ENCODE measurements at regions not wholly inside any gene's neighbourhood (a gene's known extent, or its start where the extent isn't known, plus 50 kb on each side); places are given as distances from the start of the nearest gene placed in this dataset.

DNA sequence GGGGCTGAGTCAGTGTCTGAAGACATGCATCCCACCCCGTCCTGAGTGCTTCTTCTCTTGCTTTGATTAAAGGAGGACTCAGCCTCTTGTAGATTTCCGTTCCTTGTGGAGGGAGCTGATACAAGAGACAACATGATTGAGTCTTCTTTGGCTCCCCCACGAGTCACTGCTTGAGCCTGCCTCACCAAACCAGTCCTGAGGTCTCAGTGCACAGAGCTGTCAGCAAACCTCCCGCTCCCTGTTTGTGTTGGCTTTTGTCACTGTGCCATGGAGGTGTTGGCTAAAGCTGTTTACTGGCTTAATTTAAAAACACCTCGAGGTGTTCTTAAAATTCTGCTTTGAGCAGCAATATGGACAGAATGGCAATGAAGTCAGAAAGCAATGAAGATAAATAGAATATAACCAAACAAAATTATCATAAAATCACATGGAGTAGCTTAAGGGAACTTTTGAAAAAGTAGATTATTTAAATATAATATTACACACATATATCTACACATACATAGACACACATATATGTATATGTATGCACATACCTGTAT lies 234.1 kb upstream of the ANKRD55 start:
- H3K4me3 ChIP-seq (ENCODE audit: low read length) = no peak overlapping the region
- H3K9me2 ChIP-seq (ENCODE audit: insufficient read depth, low read length) = no peaks in the 10 kb centered on the region
- no peaks in the 10 kb centered on the region for H3K27me3 ChIP-seq (ENCODE audit: insufficient read depth, low read depth, low read length)
- no peaks in the 10 kb centered on the region for H3F3A ChIP-seq (ENCODE audit: insufficient read depth, low read length, poor library complexity, severe bottlenecking)
- H2AFZ ChIP-seq (ENCODE audit: low read depth, low read length) = no peak overlapping the region
- H3K36me3 ChIP-seq (ENCODE audit: insufficient read depth, low read length) = no peaks in the 10 kb centered on the region
- H3K9me3 ChIP-seq (ENCODE audit: low read length) = no peaks in the 10 kb centered on the region
- no peak overlapping the region for H3K9ac ChIP-seq (ENCODE audit: low read length)
- TF ChIP-seq, protein P1, sequence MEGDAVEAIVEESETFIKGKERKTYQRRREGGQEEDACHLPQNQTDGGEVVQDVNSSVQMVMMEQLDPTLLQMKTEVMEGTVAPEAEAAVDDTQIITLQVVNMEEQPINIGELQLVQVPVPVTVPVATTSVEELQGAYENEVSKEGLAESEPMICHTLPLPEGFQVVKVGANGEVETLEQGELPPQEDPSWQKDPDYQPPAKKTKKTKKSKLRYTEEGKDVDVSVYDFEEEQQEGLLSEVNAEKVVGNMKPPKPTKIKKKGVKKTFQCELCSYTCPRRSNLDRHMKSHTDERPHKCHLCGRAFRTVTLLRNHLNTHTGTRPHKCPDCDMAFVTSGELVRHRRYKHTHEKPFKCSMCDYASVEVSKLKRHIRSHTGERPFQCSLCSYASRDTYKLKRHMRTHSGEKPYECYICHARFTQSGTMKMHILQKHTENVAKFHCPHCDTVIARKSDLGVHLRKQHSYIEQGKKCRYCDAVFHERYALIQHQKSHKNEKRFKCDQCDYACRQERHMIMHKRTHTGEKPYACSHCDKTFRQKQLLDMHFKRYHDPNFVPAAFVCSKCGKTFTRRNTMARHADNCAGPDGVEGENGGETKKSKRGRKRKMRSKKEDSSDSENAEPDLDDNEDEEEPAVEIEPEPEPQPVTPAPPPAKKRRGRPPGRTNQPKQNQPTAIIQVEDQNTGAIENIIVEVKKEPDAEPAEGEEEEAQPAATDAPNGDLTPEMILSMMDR (IDR thresholded peaks at IDR 0.05; ENCODE audit: poor library complexity, severe bottlenecking) = no peak
- TF ChIP-seq EP300 (conservative IDR thresholded peaks at IDR 0.05; ENCODE audit: poor library complexity, severe bottlenecking) = no peak
- TF ChIP-seq MXI1 (conservative IDR thresholded peaks at IDR 0.05; ENCODE audit: poor library complexity, severe bottlenecking) = no peak
- TF ChIP-seq RAD21 (conservative IDR thresholded peaks at IDR 0.05) = no peak
- no peak for TF ChIP-seq TAF1 (IDR thresholded peaks at IDR 0.05; ENCODE audit: low read depth)
- TF ChIP-seq, protein P2, sequence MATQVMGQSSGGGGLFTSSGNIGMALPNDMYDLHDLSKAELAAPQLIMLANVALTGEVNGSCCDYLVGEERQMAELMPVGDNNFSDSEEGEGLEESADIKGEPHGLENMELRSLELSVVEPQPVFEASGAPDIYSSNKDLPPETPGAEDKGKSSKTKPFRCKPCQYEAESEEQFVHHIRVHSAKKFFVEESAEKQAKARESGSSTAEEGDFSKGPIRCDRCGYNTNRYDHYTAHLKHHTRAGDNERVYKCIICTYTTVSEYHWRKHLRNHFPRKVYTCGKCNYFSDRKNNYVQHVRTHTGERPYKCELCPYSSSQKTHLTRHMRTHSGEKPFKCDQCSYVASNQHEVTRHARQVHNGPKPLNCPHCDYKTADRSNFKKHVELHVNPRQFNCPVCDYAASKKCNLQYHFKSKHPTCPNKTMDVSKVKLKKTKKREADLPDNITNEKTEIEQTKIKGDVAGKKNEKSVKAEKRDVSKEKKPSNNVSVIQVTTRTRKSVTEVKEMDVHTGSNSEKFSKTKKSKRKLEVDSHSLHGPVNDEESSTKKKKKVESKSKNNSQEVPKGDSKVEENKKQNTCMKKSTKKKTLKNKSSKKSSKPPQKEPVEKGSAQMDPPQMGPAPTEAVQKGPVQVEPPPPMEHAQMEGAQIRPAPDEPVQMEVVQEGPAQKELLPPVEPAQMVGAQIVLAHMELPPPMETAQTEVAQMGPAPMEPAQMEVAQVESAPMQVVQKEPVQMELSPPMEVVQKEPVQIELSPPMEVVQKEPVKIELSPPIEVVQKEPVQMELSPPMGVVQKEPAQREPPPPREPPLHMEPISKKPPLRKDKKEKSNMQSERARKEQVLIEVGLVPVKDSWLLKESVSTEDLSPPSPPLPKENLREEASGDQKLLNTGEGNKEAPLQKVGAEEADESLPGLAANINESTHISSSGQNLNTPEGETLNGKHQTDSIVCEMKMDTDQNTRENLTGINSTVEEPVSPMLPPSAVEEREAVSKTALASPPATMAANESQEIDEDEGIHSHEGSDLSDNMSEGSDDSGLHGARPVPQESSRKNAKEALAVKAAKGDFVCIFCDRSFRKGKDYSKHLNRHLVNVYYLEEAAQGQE (IDR thresholded peaks at IDR 0.05; ENCODE audit: borderline replicate concordance) = no peak
- TF ChIP-seq POLR2AphosphoS5 (IDR thresholded peaks at IDR 0.05) = no peak
- no peak for TF ChIP-seq SMC3 (conservative IDR thresholded peaks at IDR 0.05; ENCODE audit: poor library complexity)
- no peak for TF ChIP-seq EZH2 (IDR thresholded peaks at IDR 0.05; ENCODE audit: borderline replicate concordance, insufficient read depth, low read length, poor library complexity, severe bottlenecking)
- no peak overlapping the region for H3K27ac ChIP-seq (ENCODE audit: low read length)
- no peak overlapping the region for H3K4me2 ChIP-seq (ENCODE audit: low read length)
- no peaks in the 10 kb centered on the region for H3K79me2 ChIP-seq (replicated peaks; ENCODE audit: insufficient read depth, low read length)
- no peaks in the 10 kb centered on the region for H4K20me1 ChIP-seq (ENCODE audit: insufficient read depth)

DNA sequence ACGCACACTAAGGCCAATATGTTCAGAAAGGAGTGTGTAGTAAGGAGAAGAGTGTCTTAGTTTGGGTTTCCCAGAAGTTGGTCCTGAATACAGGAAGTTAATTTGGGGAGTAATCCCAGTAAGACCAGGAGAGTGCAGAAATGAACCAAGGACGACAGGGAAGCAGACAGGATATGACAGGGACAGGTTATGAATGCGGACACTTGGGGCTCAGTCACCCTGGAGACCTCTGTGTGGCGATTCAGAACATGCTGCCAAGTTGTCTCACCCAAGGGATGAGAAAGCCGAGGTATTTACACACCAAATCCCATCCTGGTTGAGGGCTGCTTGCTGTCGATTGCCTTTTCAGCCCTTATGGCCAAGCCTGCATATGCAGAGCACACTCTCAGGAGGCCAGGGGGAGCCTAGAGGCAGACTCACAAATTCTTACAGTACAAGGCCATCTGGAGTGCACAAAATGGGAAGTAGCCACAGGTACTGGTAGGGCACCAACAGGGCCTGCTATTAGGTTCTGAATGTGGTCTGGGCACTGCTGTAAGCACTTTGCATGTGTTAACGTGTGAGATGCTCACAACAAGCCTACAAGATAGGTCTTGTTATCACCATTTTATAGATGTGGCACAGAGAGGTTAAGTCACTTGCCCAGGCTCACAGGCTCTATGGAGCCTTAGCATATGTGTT lies 233.1 kb upstream of the ANKRD55 start:
- Histone ChIP-seq H3K9me2 (ENCODE audit: insufficient read depth, low read length) (no peaks in the 10 kb centered on the region), H3K4me2 (ENCODE audit: low read length) (no peak overlapping the region), H3K27me3 (ENCODE audit: insufficient read depth, low read depth, low read length) (no peaks in the 10 kb centered on the region), H3K9ac (ENCODE audit: low read length) (no peak overlapping the region), H3F3A (ENCODE audit: insufficient read depth, low read length, poor library complexity, severe bottlenecking) (no peaks in the 10 kb centered on the region), H3K27ac (ENCODE audit: low read length) (no peak overlapping the region), H2AFZ (ENCODE audit: low read depth, low read length) (no peak overlapping the region), H3K36me3 (ENCODE audit: insufficient read depth, low read length) (no peaks in the 10 kb centered on the region), H3K79me2 (replicated peaks; ENCODE audit: insufficient read depth, low read length) (no peaks in the 10 kb centered on the region), H4K20me1 (ENCODE audit: insufficient read depth) (no peaks in the 10 kb centered on the region), H3K4me3 (ENCODE audit: low read length) (no peak overlapping the region), H3K9me3 (ENCODE audit: low read length) (no peaks in the 10 kb centered on the region)
- TF ChIP-seq POLR2AphosphoS5 (IDR thresholded peaks at IDR 0.05) (no peak), SMC3 (conservative IDR thresholded peaks at IDR 0.05; ENCODE audit: poor library complexity) (no peak), EZH2 (IDR thresholded peaks at IDR 0.05; ENCODE audit: borderline replicate concordance, insufficient read depth, low read length, poor library complexity, severe bottlenecking) (no peak)
- TF ChIP-seq, protein P1 (IDR thresholded peaks at IDR 0.05; ENCODE audit: poor library complexity, severe bottlenecking) = no peak
- TF ChIP-seq, protein P2 (IDR thresholded peaks at IDR 0.05; ENCODE audit: borderline replicate concordance) = no peak
